HG02759 (cell line): ENCODE measurements at regions not wholly inside any gene's neighbourhood (a gene's known extent, or its start where the extent isn't known, plus 50 kb on each side); places are given as distances from the start of the nearest gene placed in this dataset.
"Not testable (repeated sequence)": the region's sequence is repeated elsewhere in the genome, so short reads cannot be mapped to it uniquely, and the experiment has no call there.

Experiments
- ATAC-seq: cut with Tn5 transposase; IDR thresholded peaks from one replicate; pipeline ENCODE4 v1.9.1; 2021; ENCODE audit warnings: mild to moderate bottlenecking, moderate library complexity; ENCODE audit not compliant: unreplicated experiment

DNA sequence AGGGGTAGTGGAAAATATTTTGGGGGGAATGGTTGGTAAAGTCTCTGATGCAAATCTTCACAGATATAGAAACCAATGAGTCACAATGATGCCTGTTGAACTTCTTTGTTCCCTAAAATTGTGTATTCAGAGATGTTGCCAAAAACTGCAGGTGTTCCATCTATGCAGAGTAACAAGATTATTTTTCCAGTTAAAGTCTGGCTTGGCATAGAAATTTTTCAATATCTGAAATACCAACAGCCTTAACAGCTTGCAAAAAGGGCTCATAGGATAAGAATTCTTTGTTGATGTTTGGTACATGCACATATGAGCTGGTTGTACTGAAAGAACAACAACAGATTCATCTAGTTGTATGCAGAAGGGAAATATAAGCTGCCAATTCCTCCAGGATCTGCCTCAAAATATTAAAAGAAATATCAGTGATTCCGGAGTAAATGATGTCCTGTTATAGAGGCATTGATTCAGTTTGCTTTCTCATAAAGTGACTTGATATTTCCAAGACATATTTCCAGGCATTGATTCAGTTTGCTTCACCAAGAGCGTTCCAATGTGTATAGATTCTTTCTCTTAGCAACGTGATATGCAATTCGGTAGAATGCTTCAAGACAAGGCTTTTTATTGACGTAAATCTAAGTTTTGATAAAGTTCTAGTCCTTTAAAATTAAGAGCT is 564.4 kb downstream of the TMA16 start:
- no peak for ATAC-seq

DNA sequence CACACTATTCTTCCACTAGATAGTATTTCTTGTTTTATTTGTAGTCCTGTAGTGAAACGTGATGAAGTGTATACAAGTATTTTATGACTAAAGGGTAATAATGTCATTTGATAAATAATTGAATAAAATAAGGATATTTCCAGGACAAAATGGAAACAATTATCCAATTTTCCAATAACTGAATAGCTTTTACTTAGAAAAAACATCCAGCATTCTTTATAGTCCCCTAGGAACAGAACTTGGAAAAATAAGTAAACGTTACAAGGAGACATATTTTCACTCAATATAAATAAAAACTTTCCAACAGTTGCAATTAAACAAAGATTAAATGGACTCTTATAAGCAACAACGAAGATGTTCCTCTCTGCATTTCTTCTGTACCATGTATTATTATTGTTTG is 566.0 kb downstream of the TMA16 start:
- ATAC-seq, result no peak

DNA sequence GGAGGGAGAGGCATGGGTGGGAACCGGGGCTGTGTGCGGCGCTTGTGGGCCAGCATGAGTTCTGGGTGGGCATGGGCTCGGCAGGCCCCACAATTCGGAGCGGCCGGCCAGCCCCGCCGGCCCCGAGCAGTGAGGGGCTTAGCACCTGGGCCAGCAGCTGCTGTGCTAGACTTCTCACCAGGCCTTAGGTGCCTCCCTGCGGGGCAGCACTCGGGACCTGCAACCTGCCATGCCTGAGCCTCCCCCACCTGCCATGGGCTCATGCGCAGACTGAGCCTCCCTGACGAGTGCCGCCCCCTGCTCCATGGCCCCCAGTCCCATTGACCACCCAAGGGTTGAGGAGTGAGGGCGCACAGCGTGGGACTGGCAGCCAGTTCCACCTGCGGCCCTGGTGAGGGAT is 573.9 kb downstream of the TMA16 start:
- no peak for ATAC-seq

DNA sequence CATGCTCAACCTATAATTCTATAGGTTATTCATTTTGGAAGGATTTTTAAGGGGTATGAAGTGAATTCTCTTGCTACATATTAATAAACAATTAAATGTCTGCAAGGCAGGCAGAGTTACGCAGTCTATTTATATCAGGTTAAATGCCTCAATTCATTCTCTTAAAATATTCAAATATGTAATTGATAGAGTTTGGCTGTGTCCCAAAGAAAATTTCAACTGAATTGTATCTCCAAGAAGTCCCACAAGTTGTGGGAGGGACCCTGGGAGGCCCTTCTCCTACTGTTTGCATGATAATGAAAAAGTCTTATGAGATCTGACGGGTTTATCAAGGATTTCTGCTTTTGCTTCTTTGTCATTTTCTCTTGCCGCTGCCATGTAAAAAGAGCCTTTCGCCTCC is 576.1 kb downstream of the TMA16 start:
- ATAC-seq, result no peak

DNA sequence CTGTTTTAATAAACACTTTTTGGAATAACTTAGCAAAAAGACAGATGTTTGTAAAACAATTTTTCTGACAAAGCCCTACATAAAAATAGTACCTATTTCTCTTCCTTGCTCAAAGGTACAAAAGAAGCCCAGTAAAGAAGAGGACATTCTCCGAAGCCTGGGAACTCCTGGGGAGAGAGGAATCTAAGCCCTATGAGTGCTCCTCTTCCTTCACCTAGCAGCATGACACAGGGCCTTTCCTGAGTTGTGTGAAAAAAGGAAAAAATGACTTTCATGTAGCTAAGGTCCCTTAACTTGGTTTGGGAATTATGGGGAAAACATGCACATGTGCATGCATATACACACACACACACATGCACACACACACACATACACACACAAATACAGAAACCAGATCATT is 586.9 kb downstream of the TMA16 start:
- ATAC-seq, result no peak

DNA sequence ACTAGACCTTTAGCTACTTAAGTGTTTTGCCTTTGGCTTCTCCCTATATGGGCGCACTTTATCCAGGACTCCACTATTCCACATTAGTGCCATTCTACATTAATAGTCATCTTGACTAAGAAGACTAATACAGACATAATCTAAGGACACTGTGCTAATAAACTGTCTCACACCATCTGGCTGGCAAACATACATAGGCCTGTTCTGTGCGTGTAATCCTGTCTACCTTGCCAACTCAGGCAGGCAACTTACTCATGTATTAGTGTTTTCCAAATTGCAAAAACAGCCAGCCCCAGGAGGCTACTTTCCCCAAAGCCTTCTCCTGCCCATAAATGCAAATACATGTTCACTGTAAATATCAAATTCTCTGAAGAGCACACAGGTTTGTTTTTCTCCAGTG is 587.3 kb downstream of the TMA16 start:
- ATAC-seq, result no peak

DNA sequence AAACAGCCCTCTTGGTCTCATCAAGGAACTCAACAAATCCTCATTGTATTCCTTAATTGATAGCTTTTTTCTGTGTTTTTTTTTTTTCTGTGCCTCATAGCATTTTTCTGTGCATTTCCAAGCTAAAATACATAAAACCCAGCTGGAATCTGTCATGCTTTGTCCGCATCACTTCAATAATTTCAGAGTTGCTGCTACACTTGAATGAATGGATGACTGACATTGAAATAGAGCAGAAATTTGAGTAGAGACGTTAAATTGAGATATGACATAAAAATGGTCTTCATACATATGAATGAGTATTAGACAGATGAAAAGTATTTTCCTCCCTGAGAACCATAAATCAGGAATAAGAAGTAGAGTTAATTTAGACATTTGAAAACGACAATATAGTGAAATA is 593.2 kb downstream of the TMA16 start:
- no peak for ATAC-seq

DNA sequence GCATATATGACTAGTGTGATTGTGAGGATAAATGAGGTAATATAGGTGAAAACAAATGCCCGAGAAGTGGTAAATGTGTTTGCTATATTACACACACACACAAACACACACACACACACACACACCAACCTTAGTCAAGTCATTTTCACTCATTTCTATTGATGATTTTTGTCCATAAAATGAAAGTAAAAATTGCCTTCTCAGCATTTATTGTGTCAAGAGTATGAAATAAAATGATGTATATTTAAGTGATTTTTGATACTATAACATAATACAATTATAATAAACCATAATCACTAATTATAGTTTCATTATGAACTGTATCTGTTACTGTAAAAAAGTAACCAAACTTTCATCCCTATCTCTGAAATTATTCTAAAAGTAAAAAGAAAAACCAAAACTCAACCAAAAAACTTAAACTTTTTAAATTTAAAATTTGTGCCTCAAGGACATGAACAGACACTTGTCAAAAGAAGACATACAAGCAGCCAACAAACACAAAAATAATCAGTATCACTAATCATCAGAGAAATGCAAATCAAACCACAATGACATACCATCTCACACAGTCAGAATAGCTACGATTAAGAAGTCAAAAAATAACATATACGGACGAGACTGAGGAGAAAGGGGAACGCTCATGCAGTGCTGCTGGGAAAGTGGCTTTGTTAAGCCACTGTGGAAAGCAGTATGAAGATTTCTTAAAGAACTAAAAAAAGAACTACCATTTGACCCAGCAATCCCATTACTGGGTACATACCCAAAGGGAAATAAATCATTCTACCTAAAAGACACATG is 601.0 kb downstream of the TMA16 start:
- no peak for ATAC-seq

DNA sequence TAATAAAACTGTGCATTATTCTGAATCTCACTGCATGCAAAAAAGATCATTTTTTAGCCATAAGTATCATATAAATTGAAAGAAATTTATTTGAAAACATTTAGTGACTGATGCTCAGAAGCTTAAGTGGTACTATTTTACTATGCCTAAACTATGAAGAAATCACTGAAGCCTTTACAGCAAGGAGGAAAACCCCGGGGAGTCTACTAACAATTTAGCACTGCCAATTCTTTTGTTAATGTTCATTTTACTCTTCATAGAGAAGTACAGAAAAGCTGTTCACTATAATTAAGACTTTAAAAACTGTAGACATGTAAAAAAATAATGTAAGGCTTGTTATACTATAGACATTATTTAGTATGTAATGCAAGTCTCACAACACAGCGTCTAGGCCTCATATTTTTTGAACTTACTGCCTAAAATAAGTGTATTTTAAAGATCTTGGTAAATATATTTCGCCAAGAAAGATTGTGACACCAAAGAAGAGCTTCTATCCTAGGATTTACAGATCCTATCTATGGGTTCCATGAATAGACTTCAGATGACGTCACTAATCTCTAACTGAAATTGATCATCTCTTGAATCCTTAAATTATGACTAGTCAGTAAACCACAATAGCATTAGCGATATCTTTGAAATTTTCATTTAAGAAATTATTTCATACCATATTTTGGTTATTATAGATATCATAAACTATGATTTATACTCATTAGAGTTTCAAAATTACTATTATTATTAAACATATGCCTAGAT is 602.5 kb downstream of the TMA16 start:
- no peak for ATAC-seq

DNA sequence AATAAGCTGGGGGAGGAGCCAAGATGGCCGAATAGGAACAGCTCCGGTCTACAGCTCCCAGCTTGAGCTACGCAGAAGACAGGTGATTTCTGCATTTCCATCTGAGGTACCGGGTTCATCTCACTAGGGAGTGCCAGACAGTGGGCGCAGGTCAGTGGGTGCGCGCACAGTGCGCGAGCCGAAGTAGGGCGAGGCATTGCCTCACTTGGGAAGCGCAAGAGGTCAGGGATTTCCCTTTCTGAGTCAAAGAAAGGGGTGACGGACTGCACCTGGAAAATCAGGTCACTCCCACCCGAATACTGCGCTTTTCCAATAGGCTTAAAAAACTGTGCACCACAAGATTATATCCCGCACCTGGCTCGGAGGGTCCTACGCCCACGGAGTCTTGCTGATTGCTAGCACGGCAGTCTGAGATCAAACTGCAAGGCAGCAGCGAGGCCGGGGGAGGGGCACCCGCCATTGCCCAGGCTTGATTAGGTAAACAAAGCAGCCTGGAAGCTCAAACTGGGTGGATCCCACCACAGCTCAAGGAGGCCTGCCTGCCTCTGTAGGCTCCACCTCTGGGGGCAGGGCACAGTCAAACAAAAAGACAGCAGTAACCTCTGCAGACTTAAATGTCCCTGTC is 606.4 kb downstream of the TMA16 start:
- not testable (repeated sequence) for ATAC-seq

DNA sequence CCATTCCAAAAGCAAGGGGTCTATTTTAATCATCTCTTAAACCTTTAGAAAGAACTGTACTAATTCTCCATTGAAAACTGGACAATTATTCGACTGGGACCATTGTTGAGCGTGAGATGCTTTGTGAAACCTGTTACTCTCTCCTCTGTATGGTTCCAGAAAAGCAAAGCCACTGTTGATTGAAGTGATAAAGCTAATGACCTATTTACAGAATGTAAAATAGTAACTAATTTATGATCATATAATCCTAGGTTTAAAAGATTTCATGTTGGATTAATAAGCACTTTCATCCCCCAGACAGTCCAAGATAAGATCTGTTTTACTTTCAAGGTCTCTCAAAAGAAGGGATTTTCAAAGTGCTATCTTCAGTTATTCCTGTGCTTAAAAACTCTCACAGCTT is 614.5 kb downstream of the TMA16 start:
- no peak for ATAC-seq

DNA sequence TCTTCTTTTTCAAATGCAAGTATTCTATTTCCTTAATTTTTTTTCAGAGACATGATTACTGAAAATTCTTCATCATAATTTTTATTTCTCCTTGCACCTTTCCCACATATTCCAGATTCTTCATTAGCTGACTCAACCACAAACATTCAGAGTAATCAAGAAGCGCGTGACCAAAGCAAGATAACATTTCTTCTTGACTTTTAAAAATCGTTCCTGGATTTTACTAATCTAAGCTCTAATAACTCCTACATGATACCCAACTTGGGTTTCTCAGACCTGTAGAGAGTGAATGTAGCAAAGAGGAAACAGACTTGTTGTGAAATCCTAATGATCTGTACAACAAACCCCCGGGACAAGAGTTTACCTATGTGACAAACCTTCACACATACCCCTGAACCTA is 615.0 kb downstream of the TMA16 start:
- ATAC-seq, result no peak

DNA sequence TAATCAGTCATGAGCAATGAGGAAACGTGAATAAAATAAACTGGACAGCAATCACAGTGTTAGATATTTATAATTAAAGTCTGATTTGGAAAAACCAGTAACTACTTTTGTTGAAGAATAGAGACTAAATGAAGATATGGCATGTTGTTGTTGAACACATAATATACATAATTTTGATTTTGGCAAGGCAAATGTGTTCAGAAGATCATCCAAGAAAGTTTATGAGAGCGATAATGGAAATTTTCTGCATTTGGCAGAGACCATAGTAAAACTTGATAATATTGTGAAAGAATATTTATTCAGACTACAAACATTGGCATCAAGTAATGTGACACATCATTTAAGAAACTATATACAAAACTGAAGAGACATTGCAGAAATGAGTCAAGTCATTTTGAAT is 620.7 kb downstream of the TMA16 start:
- no peak for ATAC-seq

DNA sequence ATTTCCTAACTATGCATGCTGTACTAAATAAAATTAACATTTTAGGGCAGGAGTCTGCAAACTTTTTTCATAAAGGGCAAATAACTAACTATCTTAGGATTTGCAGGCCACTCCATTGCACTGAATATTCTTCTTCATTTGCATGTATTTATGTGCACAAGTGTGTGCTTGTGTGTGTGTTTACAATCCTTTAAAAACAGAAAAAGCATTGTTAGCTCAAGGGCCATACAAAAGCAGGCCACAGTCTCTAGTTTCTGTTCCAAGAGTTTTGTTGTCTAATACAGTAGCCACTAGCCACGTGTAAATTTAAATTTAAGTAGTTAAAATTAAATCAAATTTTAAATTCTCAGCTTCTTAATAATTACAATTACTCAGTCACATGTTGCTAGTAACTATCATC is 621.8 kb downstream of the TMA16 start:
- no peak for ATAC-seq

DNA sequence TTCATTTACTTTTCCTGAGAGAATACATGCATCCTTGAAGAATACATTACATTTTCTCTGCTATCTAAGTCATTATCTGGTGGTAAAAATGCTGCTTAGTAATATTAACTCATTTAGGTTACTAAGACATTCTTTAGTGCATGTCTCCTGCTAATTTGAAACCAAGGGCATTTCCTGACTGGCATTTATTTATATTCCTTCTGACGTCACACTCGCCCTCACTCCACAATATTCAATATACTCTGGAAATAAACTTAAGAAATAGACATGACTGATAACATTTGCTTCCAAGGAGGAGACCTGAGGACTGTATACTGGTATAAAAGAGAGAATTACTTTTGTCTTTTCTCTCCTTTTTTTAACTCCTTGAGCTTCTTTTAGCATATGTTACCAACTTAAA is 619.5 kb upstream of the SMIM31 start:
- ATAC-seq, result no peak

DNA sequence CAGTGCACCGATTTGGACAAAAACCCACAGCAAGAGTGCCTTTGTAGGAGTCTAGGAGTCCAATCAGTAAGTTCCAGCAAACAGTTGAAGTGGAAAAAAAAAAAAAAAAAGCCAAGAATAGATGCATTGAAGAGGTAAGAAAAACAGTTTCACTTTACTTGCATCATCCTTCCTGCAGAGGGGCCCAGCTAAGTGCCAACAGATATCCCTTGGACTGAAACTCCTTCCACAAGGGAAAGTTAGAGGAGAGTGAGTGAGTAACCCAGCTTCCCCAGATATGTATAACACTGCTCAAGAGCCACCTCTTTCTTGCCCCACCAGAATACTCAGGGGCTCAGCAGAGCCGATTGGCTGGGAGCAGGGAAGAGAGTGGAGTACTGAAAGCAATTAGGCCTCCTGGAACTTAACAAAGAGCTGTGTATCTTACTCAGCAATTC is 617.7 kb upstream of the SMIM31 start:
- ATAC-seq, result no peak

DNA sequence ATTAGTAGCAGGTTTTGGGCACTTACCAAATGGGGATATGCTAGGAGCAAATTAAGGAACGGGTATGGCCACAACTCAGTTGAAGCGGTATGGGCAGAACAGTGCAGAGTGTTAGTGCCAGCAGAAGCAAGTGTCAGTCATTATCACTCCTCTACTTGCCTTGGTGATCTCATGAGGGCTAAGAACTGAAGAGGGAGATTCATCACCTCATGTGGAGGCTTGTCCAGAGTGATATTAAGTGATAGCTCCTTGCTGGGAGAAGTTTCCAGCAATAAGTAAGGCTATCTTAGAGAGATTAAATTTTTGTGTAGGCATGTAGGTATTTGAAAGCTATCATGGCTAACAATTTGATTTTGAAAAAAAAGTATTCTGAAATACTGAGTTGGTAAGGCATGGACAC is 615.4 kb upstream of the SMIM31 start:
- ATAC-seq, result no peak

DNA sequence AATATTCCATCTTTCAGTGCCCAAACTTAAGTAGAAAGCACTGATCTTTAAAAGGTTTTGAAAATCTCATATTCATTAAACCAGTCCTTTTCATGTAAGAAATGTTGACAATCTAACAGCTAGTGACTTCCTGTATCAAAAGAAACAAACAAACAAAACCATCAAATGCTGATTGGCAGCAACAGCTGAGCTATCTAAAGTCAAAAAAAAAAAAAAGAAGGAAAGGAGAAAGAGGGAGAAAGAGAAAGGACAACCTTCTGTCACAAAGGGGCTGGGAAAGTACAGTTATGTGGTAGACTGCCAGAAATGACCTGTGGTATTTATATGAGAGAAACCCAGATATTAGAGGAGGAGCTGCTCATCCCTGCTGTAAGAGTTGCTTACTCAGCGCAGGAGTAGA is 614.6 kb upstream of the SMIM31 start:
- no peak for ATAC-seq

DNA sequence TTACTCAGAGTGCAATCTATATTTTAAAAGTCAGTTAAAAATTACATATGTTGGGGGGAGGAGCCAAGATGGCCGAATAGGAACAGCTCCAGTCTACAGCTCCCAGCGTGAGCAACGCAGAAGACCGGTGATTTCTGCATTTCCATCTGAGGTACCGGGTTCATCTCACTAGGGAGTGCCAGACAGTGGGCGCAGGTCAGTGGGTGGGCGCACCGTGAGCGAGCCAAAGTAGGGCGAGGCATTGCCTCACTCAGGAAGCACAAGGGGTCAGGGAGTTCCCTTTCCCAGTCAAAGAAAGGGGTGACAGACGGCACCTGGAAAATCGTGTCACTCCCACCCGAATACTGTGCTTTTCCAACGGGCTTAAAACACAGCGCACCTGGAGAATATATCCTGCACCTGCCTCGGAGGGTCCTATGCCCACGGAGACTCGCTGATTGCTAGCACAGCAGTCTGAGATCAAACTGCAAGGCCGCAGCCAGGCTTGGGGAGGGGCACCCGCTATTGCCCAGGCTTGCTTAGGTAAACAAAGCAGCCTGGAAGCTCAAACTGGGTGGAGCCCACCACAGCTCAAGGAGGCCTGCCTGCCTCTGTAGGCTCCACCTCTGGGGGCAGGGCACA is 612.1 kb upstream of the SMIM31 start:
- ATAC-seq, result not testable (repeated sequence)

DNA sequence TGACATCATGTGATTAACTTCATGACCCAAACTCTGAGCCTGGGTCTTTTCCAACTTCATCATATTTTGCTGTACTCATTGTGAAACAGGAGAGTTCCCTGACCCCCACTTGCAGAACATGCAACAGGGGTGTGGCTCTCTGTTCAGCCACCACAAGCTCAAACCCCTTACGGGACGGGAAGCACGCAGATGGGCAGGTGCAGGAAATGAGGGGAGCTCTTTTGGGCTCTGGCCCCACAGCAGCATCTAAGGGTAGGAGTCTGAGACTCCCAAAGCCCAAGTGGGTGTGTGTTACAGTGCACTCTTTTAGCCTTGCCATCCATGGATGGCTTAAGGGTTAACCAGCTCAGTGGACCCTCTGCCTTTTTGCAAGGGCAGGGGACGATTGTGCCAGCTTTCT is 599.5 kb upstream of the SMIM31 start:
- ATAC-seq, result no peak

DNA sequence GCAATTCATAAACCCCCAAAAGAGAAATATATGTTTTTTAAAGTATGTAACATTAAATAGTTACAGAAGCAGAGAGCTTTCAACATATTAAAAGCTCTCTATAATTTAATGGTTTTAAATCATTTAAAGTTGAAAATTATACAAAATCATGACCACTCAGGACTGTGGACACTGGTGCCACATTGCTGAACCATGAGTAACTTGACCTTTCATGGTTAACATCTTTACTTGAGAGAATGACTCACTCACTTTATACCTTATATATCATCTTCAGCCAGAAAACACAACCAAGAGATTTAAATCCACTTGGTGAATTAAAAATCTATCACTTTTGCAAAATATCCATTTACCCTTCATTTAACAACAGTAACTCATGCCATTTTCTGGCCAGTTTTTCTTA is 584.3 kb upstream of the SMIM31 start:
- no peak for ATAC-seq
